C4-2B (cell line): ENCODE measurements at regions not wholly inside any gene's neighbourhood (a gene's known extent, or its start where the extent isn't known, plus 50 kb on each side); places are given as distances from the start of the nearest gene placed in this dataset.

Experiments
- ZFX ChIP-seq: fragments of 450-650 bp; IDR thresholded peaks from 2 replicates; pipeline ENCODE4 v1.6.1; 2017
- TF ChIP-seq, protein P1 (sequence below): fragments of 450-650 bp; conservative IDR thresholded peaks from 2 replicates; pipeline ENCODE4 v1.5.1; 2017; ENCODE audit warnings: mild to moderate bottlenecking

DNA sequence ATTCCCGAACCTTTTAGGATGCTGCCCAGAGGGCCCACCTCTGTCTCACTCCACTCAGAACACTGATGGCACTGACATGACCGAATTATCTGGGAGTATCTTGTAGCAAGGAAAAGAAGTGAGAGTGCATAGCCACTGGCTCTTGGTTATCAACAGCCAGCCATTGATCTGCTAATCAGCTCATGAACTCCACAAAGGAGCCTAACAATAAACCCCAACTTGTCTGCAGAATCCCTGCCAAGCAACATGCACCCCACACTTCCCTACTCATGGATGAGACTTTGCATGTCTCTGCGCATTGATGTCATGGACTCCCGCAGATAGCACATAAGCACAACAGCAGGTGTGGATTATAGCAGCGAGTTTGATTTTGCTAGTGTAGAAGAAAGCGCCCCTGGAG is 1538.9 kb upstream of the RAG2 start:
- TF ChIP-seq, protein P1, sequence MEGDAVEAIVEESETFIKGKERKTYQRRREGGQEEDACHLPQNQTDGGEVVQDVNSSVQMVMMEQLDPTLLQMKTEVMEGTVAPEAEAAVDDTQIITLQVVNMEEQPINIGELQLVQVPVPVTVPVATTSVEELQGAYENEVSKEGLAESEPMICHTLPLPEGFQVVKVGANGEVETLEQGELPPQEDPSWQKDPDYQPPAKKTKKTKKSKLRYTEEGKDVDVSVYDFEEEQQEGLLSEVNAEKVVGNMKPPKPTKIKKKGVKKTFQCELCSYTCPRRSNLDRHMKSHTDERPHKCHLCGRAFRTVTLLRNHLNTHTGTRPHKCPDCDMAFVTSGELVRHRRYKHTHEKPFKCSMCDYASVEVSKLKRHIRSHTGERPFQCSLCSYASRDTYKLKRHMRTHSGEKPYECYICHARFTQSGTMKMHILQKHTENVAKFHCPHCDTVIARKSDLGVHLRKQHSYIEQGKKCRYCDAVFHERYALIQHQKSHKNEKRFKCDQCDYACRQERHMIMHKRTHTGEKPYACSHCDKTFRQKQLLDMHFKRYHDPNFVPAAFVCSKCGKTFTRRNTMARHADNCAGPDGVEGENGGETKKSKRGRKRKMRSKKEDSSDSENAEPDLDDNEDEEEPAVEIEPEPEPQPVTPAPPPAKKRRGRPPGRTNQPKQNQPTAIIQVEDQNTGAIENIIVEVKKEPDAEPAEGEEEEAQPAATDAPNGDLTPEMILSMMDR = no peak
- no peak for TF ChIP-seq ZFX
